SH-SY5Y (cell line): ENCODE measurements at regions not wholly inside any gene's neighbourhood (a gene's known extent, or its start where the extent isn't known, plus 50 kb on each side); places are given as distances from the start of the nearest gene placed in this dataset.

Experiments
- GATA2 ChIP-seq: IDR thresholded peaks from 2 replicates; pipeline ENCODE4 v1.6.1; 2011; ENCODE audit warnings: mild to moderate bottlenecking, low read depth, low read length
- GATA3 ChIP-seq: IDR thresholded peaks from 2 replicates; pipeline ENCODE4 v1.6.1; 2011; ENCODE audit warnings: low read depth, mild to moderate bottlenecking, low read length, moderate library complexity

DNA sequence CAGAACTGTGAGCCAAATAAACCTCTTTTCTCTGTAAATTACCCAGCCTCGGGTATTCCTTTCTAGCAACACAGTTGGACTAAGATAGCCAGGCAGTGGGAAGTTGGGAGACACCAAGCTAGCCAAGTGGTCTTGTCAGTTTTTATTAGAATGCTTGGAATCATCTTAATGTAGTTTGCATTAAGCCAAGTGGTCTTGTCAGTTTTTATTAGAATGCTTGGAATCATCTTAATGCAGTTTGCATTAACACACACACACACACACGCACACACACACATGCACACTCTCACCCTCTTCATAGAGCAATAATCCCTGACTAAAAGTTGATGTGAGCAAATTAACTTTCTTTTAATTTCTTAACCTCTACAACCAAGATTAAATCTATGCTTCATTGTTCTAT, 151.5 kb downstream of the VAPA start:
- TF ChIP-seq GATA3 (no peak), GATA2 (no peak)
